MM.1S (cell line): ENCODE measurements at regions not wholly inside any gene's neighbourhood (a gene's known extent, or its start where the extent isn't known, plus 50 kb on each side); places are given as distances from the start of the nearest gene placed in this dataset.
"Not testable (repeated sequence)": the region's sequence is repeated elsewhere in the genome, so short reads cannot be mapped to it uniquely, and the experiment has no call there.

ENCODE experiments used
- DNase-seq: peaks from one replicate; pipeline ENCODE4 v3.0.0-alpha.2; 2015
- H2AFZ ChIP-seq: fragments of 300-600 bp; sonication (generic); 2 replicates; pipeline ENCODE4 v1.6.0; 2016; ENCODE audit warnings: antibody characterized with exemption, low read length
- H3F3A ChIP-seq: fragments of 300-600 bp; sonication (generic); 2 replicates; pipeline ENCODE4 v1.6.1; 2016; ENCODE audit warnings: mild to moderate bottlenecking, antibody characterized with exemption, low read length, moderate library complexity, mixed read lengths; ENCODE audit not compliant: insufficient read depth
- H3K27ac ChIP-seq: fragments of 300-600 bp; sonication (generic); 2 replicates; pipeline ENCODE4 v1.5.1; 2016; ENCODE audit warnings: mild to moderate bottlenecking, low read length
- H3K27me3 ChIP-seq: fragments of 300-600 bp; sonication (generic); replicated peaks from 2 replicates; pipeline ENCODE4 v1.6.0; 2016; ENCODE audit warnings: low read length; ENCODE audit not compliant: insufficient read depth
- H3K36me3 ChIP-seq: fragments of 300-600 bp; sonication (generic); replicated peaks from 2 replicates; pipeline ENCODE4 v1.6.1; 2016; ENCODE audit warnings: mild to moderate bottlenecking, low read length, mixed read lengths; ENCODE audit not compliant: insufficient read depth
- H3K4me1 ChIP-seq: fragments of 300-600 bp; sonication (generic); 2 replicates; pipeline ENCODE4 v1.6.1; 2016; ENCODE audit warnings: low read length, mixed read lengths
- H3K4me2 ChIP-seq: fragments of 300-600 bp; sonication (generic); 2 replicates; pipeline ENCODE4 v1.6.0; 2016; ENCODE audit warnings: low read depth, low read length
- H3K4me3 ChIP-seq: fragments of 300-600 bp; sonication (generic); 2 replicates; pipeline ENCODE4 v1.5.1; 2016; ENCODE audit warnings: low read length, mixed read lengths
- H3K79me2 ChIP-seq: fragments of 300-600 bp; sonication (generic); 2 replicates; pipeline ENCODE4 v1.6.1; 2016; ENCODE audit warnings: mixed run types, low read length, mixed read lengths
- H3K9ac ChIP-seq: fragments of 300-600 bp; sonication (generic); 2 replicates; pipeline ENCODE4 v1.6.1; 2016; ENCODE audit warnings: low read length, mixed read lengths
- H3K9me2 ChIP-seq: fragments of 300-600 bp; sonication (generic); replicated peaks from 2 replicates; pipeline ENCODE4 v1.6.1; 2016; ENCODE audit warnings: mild to moderate bottlenecking, low read length, mixed read lengths; ENCODE audit not compliant: insufficient read depth
- H3K9me3 ChIP-seq: fragments of 300-600 bp; sonication (generic); replicated peaks from 2 replicates; pipeline ENCODE4 v1.6.1; 2016; ENCODE audit warnings: mild to moderate bottlenecking, low read length, mixed read lengths; ENCODE audit not compliant: insufficient read depth
- H4K20me1 ChIP-seq: fragments of 300-600 bp; sonication (generic); 2 replicates; pipeline ENCODE4 v1.6.1; 2016; ENCODE audit warnings: mild to moderate bottlenecking, low read length, moderate library complexity, mixed read lengths; ENCODE audit not compliant: insufficient read depth
- EZH2 ChIP-seq: fragments of 300-600 bp; sonication (generic); optimal IDR thresholded peaks from 2 replicates; pipeline ENCODE3; 2017; ENCODE audit warnings: low read depth, mild to moderate bottlenecking, antibody characterized with exemption, low read length, mixed read lengths
- EZH2phosphoT487 ChIP-seq: fragments of 300-600 bp; sonication (generic); IDR thresholded peaks from 2 replicates; pipeline ENCODE4 v1.6.1; 2018; ENCODE audit warnings: antibody characterized with exemption, low read length
- TF ChIP-seq, protein P1 (sequence below): fragments of 300-600 bp; sonication (generic); IDR thresholded peaks from 2 replicates; pipeline ENCODE4 v1.5.1; 2016; ENCODE audit warnings: antibody characterized with exemption, low read length, mixed read lengths

DNA sequence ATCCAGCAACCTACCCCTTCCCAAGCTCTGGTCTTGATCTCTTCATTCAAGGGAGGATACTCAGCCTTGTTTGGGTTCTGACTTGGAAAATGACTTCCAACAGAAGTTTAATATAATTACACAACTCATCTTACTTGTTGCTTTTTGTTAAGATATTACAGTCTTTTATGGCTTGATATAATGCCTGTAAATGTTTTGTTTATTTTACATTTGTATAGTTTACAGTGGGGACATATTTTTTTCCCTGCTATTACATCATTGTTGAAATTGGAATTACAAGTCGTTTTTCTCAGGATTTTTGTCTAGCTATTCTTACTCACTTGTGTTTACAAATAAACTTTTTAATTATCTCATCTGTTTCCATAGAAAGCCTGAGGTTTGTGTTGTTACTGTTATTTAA, 436.0 kb downstream of the CNTNAP4 start:
- DNase-seq, result no peak
- no peak overlapping the region for H2AFZ ChIP-seq
- H3K4me2 ChIP-seq, result no peak overlapping the region
- no peak overlapping the region for H3K27ac ChIP-seq
- no peaks in the 10 kb centered on the region for H3F3A ChIP-seq
- no peak overlapping the region for H3K4me3 ChIP-seq
- H3K4me1 ChIP-seq, result no peaks in the 10 kb centered on the region
- no peaks in the 10 kb centered on the region for H3K27me3 ChIP-seq
- no peaks in the 10 kb centered on the region for H3K9me2 ChIP-seq
- no peaks in the 10 kb centered on the region for H3K36me3 ChIP-seq
- H3K9me3 ChIP-seq, result no peaks in the 10 kb centered on the region
- no peak overlapping the region for H3K9ac ChIP-seq
- no peaks in the 10 kb centered on the region for H4K20me1 ChIP-seq
- H3K79me2 ChIP-seq, result no peaks in the 10 kb centered on the region
- TF ChIP-seq, protein P1, sequence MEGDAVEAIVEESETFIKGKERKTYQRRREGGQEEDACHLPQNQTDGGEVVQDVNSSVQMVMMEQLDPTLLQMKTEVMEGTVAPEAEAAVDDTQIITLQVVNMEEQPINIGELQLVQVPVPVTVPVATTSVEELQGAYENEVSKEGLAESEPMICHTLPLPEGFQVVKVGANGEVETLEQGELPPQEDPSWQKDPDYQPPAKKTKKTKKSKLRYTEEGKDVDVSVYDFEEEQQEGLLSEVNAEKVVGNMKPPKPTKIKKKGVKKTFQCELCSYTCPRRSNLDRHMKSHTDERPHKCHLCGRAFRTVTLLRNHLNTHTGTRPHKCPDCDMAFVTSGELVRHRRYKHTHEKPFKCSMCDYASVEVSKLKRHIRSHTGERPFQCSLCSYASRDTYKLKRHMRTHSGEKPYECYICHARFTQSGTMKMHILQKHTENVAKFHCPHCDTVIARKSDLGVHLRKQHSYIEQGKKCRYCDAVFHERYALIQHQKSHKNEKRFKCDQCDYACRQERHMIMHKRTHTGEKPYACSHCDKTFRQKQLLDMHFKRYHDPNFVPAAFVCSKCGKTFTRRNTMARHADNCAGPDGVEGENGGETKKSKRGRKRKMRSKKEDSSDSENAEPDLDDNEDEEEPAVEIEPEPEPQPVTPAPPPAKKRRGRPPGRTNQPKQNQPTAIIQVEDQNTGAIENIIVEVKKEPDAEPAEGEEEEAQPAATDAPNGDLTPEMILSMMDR, result no peak
- TF ChIP-seq EZH2 (no peak), EZH2phosphoT487 (no peak)

DNA sequence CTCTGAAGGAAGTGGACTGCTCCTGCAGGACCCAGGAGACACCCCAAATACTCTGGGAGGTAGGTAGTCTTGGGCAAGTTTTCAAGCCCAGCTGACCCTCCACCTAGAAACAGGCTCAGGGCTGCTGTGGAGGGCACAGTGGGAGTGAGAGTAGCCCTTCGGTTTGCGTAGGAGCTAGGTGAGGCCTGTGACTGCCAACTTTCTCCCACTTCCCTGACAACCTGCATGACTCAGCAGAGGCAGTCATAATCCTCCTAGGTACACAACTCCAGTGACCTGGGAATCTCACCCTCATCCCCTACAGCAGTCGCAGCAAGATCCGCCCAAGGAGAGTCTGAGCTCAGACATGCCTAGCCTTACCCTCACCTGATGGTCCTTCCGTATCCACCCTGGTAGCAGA, 439.1 kb downstream of the CNTNAP4 start:
- H3K9me2 ChIP-seq, H3K4me3 ChIP-seq, H4K20me1 ChIP-seq, DNase-seq, H3K36me3 ChIP-seq, H3K4me1 ChIP-seq, H3K9me3 ChIP-seq, H3K27ac ChIP-seq, H3K79me2 ChIP-seq, H3K9ac ChIP-seq, H3K27me3 ChIP-seq, H3K4me2 ChIP-seq, H3F3A ChIP-seq, H2AFZ ChIP-seq: not testable (repeated sequence)

DNA sequence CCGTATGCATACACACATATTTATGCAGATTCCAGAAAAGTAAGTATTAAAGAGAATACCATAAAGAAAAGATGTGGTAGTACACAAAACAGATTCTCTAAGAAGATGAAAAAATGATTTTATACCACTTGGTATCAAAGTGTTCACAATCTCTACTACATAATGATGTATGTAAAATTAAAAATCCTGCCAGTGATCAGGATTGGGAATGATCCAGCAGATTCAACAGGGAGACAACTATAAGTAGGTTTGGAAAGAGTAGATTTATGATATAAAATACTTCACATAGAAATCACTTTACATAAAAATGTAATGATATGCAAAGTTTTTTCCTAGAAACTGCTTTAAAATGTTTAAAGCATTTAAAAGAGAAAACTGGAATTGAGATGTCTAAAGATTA, 447.0 kb downstream of the CNTNAP4 start:
- no peaks in the 10 kb centered on the region for H3K36me3 ChIP-seq
- H3K9me2 ChIP-seq, result no peaks in the 10 kb centered on the region
- no peak for DNase-seq
- no peak overlapping the region for H3K27ac ChIP-seq
- H3F3A ChIP-seq, result no peaks in the 10 kb centered on the region
- no peaks in the 10 kb centered on the region for H3K4me1 ChIP-seq
- TF ChIP-seq, protein P1, result no peak
- TF ChIP-seq EZH2phosphoT487 (no peak), EZH2 (no peak)
- H3K4me2 ChIP-seq, result no peak overlapping the region
- H3K79me2 ChIP-seq, result no peaks in the 10 kb centered on the region
- no peak overlapping the region for H3K4me3 ChIP-seq
- H3K9ac ChIP-seq, result no peak overlapping the region
- H3K27me3 ChIP-seq, result no peaks in the 10 kb centered on the region
- H2AFZ ChIP-seq, result no peak overlapping the region
- no peaks in the 10 kb centered on the region for H4K20me1 ChIP-seq
- H3K9me3 ChIP-seq, result no peaks in the 10 kb centered on the region

DNA sequence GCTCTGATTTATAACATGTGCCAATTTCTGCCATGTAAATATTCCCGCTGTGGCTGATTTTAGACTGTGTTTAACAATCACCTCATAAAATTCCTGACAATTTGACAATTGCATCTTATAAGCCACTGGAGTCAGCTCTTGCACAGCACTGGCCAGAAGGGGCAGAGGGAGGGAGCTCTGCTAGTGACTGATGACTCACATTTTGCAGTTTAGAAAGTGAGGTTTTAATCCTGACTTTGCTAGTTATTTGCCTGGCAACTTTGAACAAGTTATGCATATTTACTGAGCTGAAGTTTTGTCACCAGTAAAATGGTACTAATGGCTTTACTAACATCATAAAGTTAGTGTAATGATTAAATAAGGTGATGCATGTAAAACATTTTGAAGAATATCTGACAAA, 452.3 kb downstream of the CNTNAP4 start:
- no peaks in the 10 kb centered on the region for H3K9me3 ChIP-seq
- DNase-seq, result no peak
- H2AFZ ChIP-seq, result no peak overlapping the region
- H3K27ac ChIP-seq, result no peak overlapping the region
- TF ChIP-seq, protein P1, result no peak
- TF ChIP-seq EZH2phosphoT487 (no peak), EZH2 (no peak)
- no peaks in the 10 kb centered on the region for H3K36me3 ChIP-seq
- H3K9me2 ChIP-seq, result no peaks in the 10 kb centered on the region
- H3K4me1 ChIP-seq, result no peaks in the 10 kb centered on the region
- no peaks in the 10 kb centered on the region for H3F3A ChIP-seq
- no peak overlapping the region for H3K4me2 ChIP-seq
- no peaks in the 10 kb centered on the region for H4K20me1 ChIP-seq
- H3K27me3 ChIP-seq, result no peaks in the 10 kb centered on the region
- no peak overlapping the region for H3K9ac ChIP-seq
- no peaks in the 10 kb centered on the region for H3K79me2 ChIP-seq
- H3K4me3 ChIP-seq, result no peak overlapping the region
